OCI-LY7 (cell line): ENCODE measurements at regions not wholly inside any gene's neighbourhood (a gene's known extent, or its start where the extent isn't known, plus 50 kb on each side); places are given as distances from the start of the nearest gene placed in this dataset.

ENCODE experiments used
- EZH2phosphoT487 ChIP-seq: fragments of 200-600 bp; sonication (generic); IDR thresholded peaks from 2 replicates; pipeline ENCODE4 v1.6.1; 2018; ENCODE audit warnings: low read depth, borderline replicate concordance, mild to moderate bottlenecking, mixed run types, antibody characterized with exemption, low read length, moderate library complexity, mixed read lengths
- TF ChIP-seq, protein P1 (sequence below): fragments of 200-600 bp; sonication (generic); conservative IDR thresholded peaks from 2 replicates; pipeline ENCODE4 v1.5.1; 2014; ENCODE audit warnings: mild to moderate bottlenecking, antibody characterized with exemption, low read length, moderate library complexity, mixed read lengths

DNA sequence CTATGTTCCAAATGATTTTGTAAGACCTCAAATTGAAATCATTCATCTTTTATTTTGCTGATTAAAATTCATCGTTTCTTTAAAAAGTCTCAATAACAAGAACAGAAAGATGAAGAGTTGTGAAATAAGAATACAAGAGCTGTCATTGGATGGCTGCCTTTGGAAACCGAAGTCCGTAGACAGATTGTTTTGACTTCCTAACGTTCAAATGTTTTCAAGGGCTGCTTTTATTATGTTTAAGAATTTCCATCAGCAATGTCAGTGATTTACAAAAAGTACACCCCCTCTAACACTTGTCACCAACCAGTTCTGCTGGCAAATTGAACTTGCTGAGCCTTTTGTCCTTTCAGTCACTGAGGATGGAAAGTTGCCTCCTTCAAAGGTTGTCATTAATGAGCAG lies 89.6 kb downstream of the KCNE4 start:
- TF ChIP-seq, protein P1, sequence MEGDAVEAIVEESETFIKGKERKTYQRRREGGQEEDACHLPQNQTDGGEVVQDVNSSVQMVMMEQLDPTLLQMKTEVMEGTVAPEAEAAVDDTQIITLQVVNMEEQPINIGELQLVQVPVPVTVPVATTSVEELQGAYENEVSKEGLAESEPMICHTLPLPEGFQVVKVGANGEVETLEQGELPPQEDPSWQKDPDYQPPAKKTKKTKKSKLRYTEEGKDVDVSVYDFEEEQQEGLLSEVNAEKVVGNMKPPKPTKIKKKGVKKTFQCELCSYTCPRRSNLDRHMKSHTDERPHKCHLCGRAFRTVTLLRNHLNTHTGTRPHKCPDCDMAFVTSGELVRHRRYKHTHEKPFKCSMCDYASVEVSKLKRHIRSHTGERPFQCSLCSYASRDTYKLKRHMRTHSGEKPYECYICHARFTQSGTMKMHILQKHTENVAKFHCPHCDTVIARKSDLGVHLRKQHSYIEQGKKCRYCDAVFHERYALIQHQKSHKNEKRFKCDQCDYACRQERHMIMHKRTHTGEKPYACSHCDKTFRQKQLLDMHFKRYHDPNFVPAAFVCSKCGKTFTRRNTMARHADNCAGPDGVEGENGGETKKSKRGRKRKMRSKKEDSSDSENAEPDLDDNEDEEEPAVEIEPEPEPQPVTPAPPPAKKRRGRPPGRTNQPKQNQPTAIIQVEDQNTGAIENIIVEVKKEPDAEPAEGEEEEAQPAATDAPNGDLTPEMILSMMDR, result no peak
- TF ChIP-seq EZH2phosphoT487, result no peak
